GM21423 (cell line): ENCODE measurements at regions not wholly inside any gene's neighbourhood (a gene's known extent, or its start where the extent isn't known, plus 50 kb on each side); places are given as distances from the start of the nearest gene placed in this dataset.

Experiments used
- ATAC-seq: cut with Tn5 transposase; IDR thresholded peaks from one replicate; pipeline ENCODE4 v1.9.1; 2021; ENCODE audit warnings: mild to moderate bottlenecking, moderate library complexity; ENCODE audit not compliant: unreplicated experiment

- ATAC-seq, result no peak
These were observed 130.2 kb upstream of the CSF3R start for GRCh38 chr1:36612881-36613280.

GRCh38 chr1:36612121-36612520 is 129.4 kb upstream of the CSF3R start:
- no peak for ATAC-seq

GRCh38 chr1:36609241-36610027 is 126.7 kb upstream of the CSF3R start:
- no peak for ATAC-seq

GRCh38 chr1:36608272-36608671 is 125.6 kb upstream of the CSF3R start:
- ATAC-seq, result no peak

- no peak for ATAC-seq
These were observed 124.5 kb upstream of the CSF3R start for GRCh38 chr1:36607263-36607651.

- ATAC-seq, result no peak
These were observed 124.0 kb upstream of the CSF3R start for GRCh38 chr1:36606641-36607262.

GRCh38 chr1:36605942-36606640 is 123.4 kb upstream of the CSF3R start:
- ATAC-seq, result no peak

- no peak for ATAC-seq
These were observed 120.7 kb upstream of the CSF3R start for GRCh38 chr1:36603461-36603860.

GRCh38 chr1:36602184-36602583 is 119.5 kb upstream of the CSF3R start:
- no peak for ATAC-seq

GRCh38 chr1:36599828-36600227 is 117.1 kb upstream of the CSF3R start:
- ATAC-seq, result no peak

- ATAC-seq, result no peak
These were observed 114.8 kb upstream of the CSF3R start for GRCh38 chr1:36597514-36597913.

GRCh38 chr1:36595921-36596320 is 113.2 kb upstream of the CSF3R start:
- ATAC-seq, result no peak

GRCh38 chr1:36595349-36595748 is 112.6 kb upstream of the CSF3R start:
- no peak for ATAC-seq

- ATAC-seq, result no peak
These were observed 111.3 kb upstream of the CSF3R start for GRCh38 chr1:36594023-36594422.

- ATAC-seq, result no peak
These were observed 108.6 kb upstream of the CSF3R start for GRCh38 chr1:36591278-36591677.

GRCh38 chr1:36590771-36591170 is 108.1 kb upstream of the CSF3R start:
- ATAC-seq, result no peak

GRCh38 chr1:36590264-36590663 is 107.6 kb upstream of the CSF3R start:
- no peak for ATAC-seq

- no peak for ATAC-seq
These were observed 106.3 kb upstream of the CSF3R start for GRCh38 chr1:36588972-36589371.

GRCh38 chr1:36585569-36586548 is 103.1 kb upstream of the CSF3R start:
- ATAC-seq, result no peak

GRCh38 chr1:36584874-36585453 is 102.3 kb upstream of the CSF3R start:
- ATAC-seq, result no peak
